H1 (cell line): ENCODE measurements at regions not wholly inside any gene's neighbourhood (a gene's known extent, or its start where the extent isn't known, plus 50 kb on each side); places are given as distances from the start of the nearest gene placed in this dataset.

Experiments
- CTCF ChIA-PET: fragments of 300-600 bp; sonication (Branson Sonifier 250); formaldehyde crosslinking; loops from one replicate; lab custom pipeline; 2021; ENCODE audit not compliant: partially characterized antibody; lab: Charles Lee
- POLR2A ChIA-PET: fragments of 300-600 bp; sonication (Branson Sonifier 250); formaldehyde crosslinking; loops from one replicate; lab custom pipeline; 2021; ENCODE audit warnings: inconsistent platforms; ENCODE audit not compliant: partially characterized antibody; lab: Charles Lee
- DNase-seq, 2 experiments: peaks; one replicate each; pipeline versions ENCODE4 v3.0.0 to v3.0.0-alpha.2; 2010 to 2022; ENCODE audit warnings: low spot score in 2 of 2, low read depth in 1 of 2, mixed read lengths in 1 of 2
- FAIRE-seq: peaks from 2 replicates; lab custom pipeline; 2011; peaks lifted over from hg19 to GRCh38; lab: Jason Lieb, UNC
- H2AFZ ChIP-seq: 2 replicates; pipeline ENCODE4 v1.8.1; 2012; ENCODE audit warnings: low read length, inconsistent platforms
- H2AK5ac ChIP-seq: 2 replicates; pipeline ENCODE4 v1.6.1; 2013; ENCODE audit warnings: low read depth, low read length
- H2BK120ac ChIP-seq: replicated peaks from 2 replicates; pipeline ENCODE3; 2013; ENCODE audit warnings: low read depth, low read length, inconsistent platforms
- H2BK12ac ChIP-seq: 2 replicates; pipeline ENCODE4 v1.6.1; 2013; ENCODE audit warnings: low read depth, low read length
- H2BK15ac ChIP-seq: 2 replicates; pipeline ENCODE4 v1.6.1; 2013; ENCODE audit warnings: low read length
- H2BK20ac ChIP-seq: 2 replicates; pipeline ENCODE4 v1.6.1; 2013; ENCODE audit warnings: low read length
- H2BK5ac ChIP-seq: 2 replicates; pipeline ENCODE4 v1.6.1; 2013; ENCODE audit warnings: low read depth, low read length
- H3K14ac ChIP-seq: 2 replicates; pipeline ENCODE4 v1.6.1; 2013; ENCODE audit warnings: inconsistent platforms; ENCODE audit not compliant: insufficient read length
- H3K18ac ChIP-seq: 2 replicates; pipeline ENCODE4 v1.6.1; 2013; ENCODE audit warnings: low read length; ENCODE audit errors: extremely low read depth
- H3K23ac ChIP-seq: 2 replicates; pipeline ENCODE4 v1.6.1; 2013; ENCODE audit warnings: inconsistent platforms; ENCODE audit not compliant: insufficient read length
- H3K23me2 ChIP-seq: 2 replicates; pipeline ENCODE4 v1.6.1; 2013; ENCODE audit warnings: low read depth, low read length
- H3K27ac ChIP-seq: 2 replicates; pipeline ENCODE4 v1.6.1; 2011; ENCODE audit warnings: low read depth, low read length, inconsistent platforms
- H3K27me3 ChIP-seq, 4 experiments: replicated peaks in 1 of 4; 1 replicate in 1 of 4; 2 replicates in 3 of 4; pipeline versions ENCODE4 v1.6.1 to v1.8.1; 2011 to 2013; ENCODE audit warnings: low read length in 3 of 4, mild to moderate bottlenecking in 3 of 4, inconsistent platforms in 2 of 4, mixed read lengths in 2 of 4, moderate library complexity in 1 of 4; ENCODE audit not compliant: control insufficient read depth in 3 of 4, insufficient read depth in 3 of 4; ENCODE audit errors: extremely low read depth in 1 of 4
- H3K36me3 ChIP-seq, 4 experiments: 2 replicates each; pipeline versions ENCODE4 v1.6.1 to v1.8.1; 2011 to 2013; ENCODE audit warnings: mild to moderate bottlenecking in 4 of 4, low read length in 3 of 4, moderate library complexity in 2 of 4, control low read depth in 1 of 4, inconsistent platforms in 1 of 4; ENCODE audit not compliant: insufficient read depth in 4 of 4, control insufficient read depth in 2 of 4
- H3K4ac ChIP-seq: replicated peaks from 2 replicates; pipeline ENCODE3; 2013; ENCODE audit warnings: low read length, low read depth, mixed read lengths, inconsistent platforms; ENCODE audit not compliant: insufficient read length
- H3K4me1 ChIP-seq, 4 experiments: replicated peaks in 1 of 4; 1 replicate in 1 of 4; 2 replicates in 3 of 4; pipeline versions ENCODE4 v1.6.1 to v1.8.1; 2011 to 2013; ENCODE audit warnings: low read length in 3 of 4, inconsistent platforms in 2 of 4, mixed read lengths in 1 of 4; ENCODE audit not compliant: insufficient read depth in 4 of 4, control insufficient read depth in 3 of 4
- H3K4me2 ChIP-seq, 2 experiments: 2 replicates each; pipeline versions ENCODE4 v1.6.1 to v1.8.1; 2011 to 2013; ENCODE audit warnings: low read depth in 2 of 2, low read length in 2 of 2, control low read depth in 1 of 2, inconsistent platforms in 1 of 2, mild to moderate bottlenecking in 1 of 2; ENCODE audit not compliant: insufficient read depth in 1 of 2
- H3K4me3 ChIP-seq, 4 experiments: fragments of 200-600, 300-600 bp in 1 of 4; sonication (generic), shearing (Covaris generic), sonication (Bioruptor Twin) in 1 of 4; 2 replicates each; pipeline versions ENCODE4 v1.5.1 to v1.8.1; 2011 to 2016; ENCODE audit warnings: low read length in 4 of 4, low read depth in 3 of 4, control low read depth in 2 of 4, inconsistent platforms in 2 of 4, mild to moderate bottlenecking in 2 of 4, mixed read lengths in 1 of 4, moderate library complexity in 1 of 4; ENCODE audit not compliant: insufficient read depth in 2 of 4; ENCODE audit errors: extremely low read depth in 1 of 4
- H3K56ac ChIP-seq: replicated peaks from 2 replicates; pipeline ENCODE3; 2013; ENCODE audit warnings: low read depth, mild to moderate bottlenecking, mixed read lengths, low read length, inconsistent platforms; ENCODE audit not compliant: insufficient read length
- H3K79me1 ChIP-seq: 2 replicates; pipeline ENCODE4 v1.6.1; 2013; ENCODE audit warnings: low read depth, low read length, control low read depth
- H3K79me2 ChIP-seq, 2 experiments: 2 replicates each; pipeline versions ENCODE4 v1.6.1 to v1.8.1; 2012 to 2013; ENCODE audit warnings: low read length in 2 of 2, mild to moderate bottlenecking in 2 of 2, inconsistent platforms in 1 of 2; ENCODE audit not compliant: insufficient read depth in 2 of 2, control insufficient read depth in 1 of 2
- H3K9ac ChIP-seq, 4 experiments: replicated peaks in 1 of 4; 1 replicate in 1 of 4; 2 replicates in 3 of 4; pipeline versions ENCODE4 v1.6.1 to v1.8.1; 2011 to 2013; ENCODE audit warnings: low read depth in 3 of 4, low read length in 3 of 4, control low read depth in 2 of 4, mild to moderate bottlenecking in 2 of 4, moderate library complexity in 2 of 4, inconsistent platforms in 1 of 4; ENCODE audit errors: extremely low read depth in 1 of 4
- H3K9me3 ChIP-seq, 2 experiments: 2 replicates each; pipeline versions ENCODE4 v1.6.1 to v1.8.1; 2012 to 2013; ENCODE audit warnings: mild to moderate bottlenecking in 2 of 2, moderate library complexity in 2 of 2, control low read depth in 1 of 2, inconsistent platforms in 1 of 2, low read depth in 1 of 2, low read length in 1 of 2, mixed read lengths in 1 of 2; ENCODE audit not compliant: insufficient read depth in 2 of 2
- H4K20me1 ChIP-seq, 2 experiments: replicated peaks in 1 of 2; 2 replicates each; pipeline versions ENCODE3 to v1.8.1; 2011 to 2013; ENCODE audit warnings: inconsistent platforms in 2 of 2, low read length in 2 of 2, mild to moderate bottlenecking in 1 of 2; ENCODE audit not compliant: insufficient read depth in 2 of 2, control insufficient read depth in 1 of 2
- H4K5ac ChIP-seq: 2 replicates; pipeline ENCODE4 v1.6.1; 2013; ENCODE audit warnings: low read length, low read depth, mixed read lengths, inconsistent platforms; ENCODE audit not compliant: insufficient read length
- H4K8ac ChIP-seq: 2 replicates; pipeline ENCODE4 v1.8.0; 2013; ENCODE audit warnings: mild to moderate bottlenecking, moderate library complexity, low read length, inconsistent platforms; ENCODE audit not compliant: insufficient read depth; ENCODE audit errors: extremely low read depth
- H4K91ac ChIP-seq: replicated peaks from 2 replicates; pipeline ENCODE3; 2013; ENCODE audit warnings: low read length, mixed read lengths, inconsistent platforms; ENCODE audit not compliant: insufficient read length
- HDAC6 ChIP-seq: IDR thresholded peaks from one replicate; pipeline ENCODE4 v1.7.1; 2012; ENCODE audit warnings: low read depth, mild to moderate bottlenecking, inconsistent platforms, low read length, moderate library complexity
- TAF1 ChIP-seq: IDR thresholded peaks from 2 replicates; pipeline ENCODE4 v1.6.1; 2011; ENCODE audit warnings: mild to moderate bottlenecking, low read depth, low read length
- WGBS, 2 experiments: shearing (Covaris generic) in 1 of 2; methylation state at CpG; one replicate each; pipeline versions ENCODE4 v1.1.6 to v1.1.7; 2013 to 2015; ENCODE audit warnings: low lambda C conversion rate in 2 of 2, mixed read lengths in 2 of 2, inconsistent platforms in 1 of 2, low coverage in 1 of 2, missing lambda C conversion rate in 1 of 2; ENCODE audit not compliant: insufficient replicate concordance in 2 of 2, insufficient coverage in 1 of 2, insufficient read length in 1 of 2; ENCODE audit errors: extremely low coverage in 1 of 2, missing lambda C conversion rate in 1 of 2; 5-methylcytosine and 5-hydroxymethylcytosine counted together
- TF ChIP-seq, protein P1 (sequence below): IDR thresholded peaks from 2 replicates; pipeline ENCODE4 v1.6.1; 2012; ENCODE audit warnings: inconsistent platforms

DNA sequence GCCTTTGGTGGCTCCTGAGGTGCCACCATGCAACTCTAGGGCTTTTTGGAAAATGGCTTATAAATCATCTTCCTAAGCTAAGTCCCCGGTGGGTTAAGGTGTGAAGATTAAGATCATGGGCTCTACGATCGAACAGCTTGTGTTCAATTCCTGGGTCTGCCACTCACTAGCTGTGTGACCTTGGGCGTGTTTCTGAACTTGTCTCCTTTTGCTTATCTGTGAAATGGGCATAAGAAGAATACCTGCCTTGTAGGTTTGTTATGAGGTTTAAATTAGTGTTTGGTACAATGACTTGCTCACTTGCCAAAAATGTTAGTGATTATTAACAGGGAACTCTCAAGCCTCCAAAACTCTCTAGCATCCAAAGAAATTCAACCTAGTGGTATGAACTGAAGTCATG lies 119.2 kb upstream of the PITX1 start:
- FAIRE-seq, result no peak
- H3K4me3 ChIP-seq, result no peak overlapping the region
- H3K4me2 ChIP-seq, result no peak overlapping the region
- no peak overlapping the region for H3K4ac ChIP-seq
- no peak overlapping the region for H4K91ac ChIP-seq
- no peak overlapping the region for H3K56ac ChIP-seq
- ChIA-PET POLR2A (no interaction called here), CTCF (interaction anchor here (1.0 kb wide), 1 partner anchor 13 kb away, joined by 3 read pairs; no protein-coding TSS in a partner anchor)
- no peak overlapping the region for H2BK20ac ChIP-seq
- no peak overlapping the region for H2AFZ ChIP-seq
- WGBS, 2 experiments, result 78% methylated on average over 4 of the region's 4 CpGs; no CpG with 5 or more reads in 1 of the 2 experiments
- no peak for TF ChIP-seq TAF1
- TF ChIP-seq, protein P1, sequence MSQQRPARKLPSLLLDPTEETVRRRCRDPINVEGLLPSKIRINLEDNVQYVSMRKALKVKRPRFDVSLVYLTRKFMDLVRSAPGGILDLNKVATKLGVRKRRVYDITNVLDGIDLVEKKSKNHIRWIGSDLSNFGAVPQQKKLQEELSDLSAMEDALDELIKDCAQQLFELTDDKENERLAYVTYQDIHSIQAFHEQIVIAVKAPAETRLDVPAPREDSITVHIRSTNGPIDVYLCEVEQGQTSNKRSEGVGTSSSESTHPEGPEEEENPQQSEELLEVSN, result no peak
- TF ChIP-seq HDAC6, result no peak
- no peak overlapping the region for H3K23ac ChIP-seq
- H3K9me3 ChIP-seq, result no peaks in the 10 kb centered on the region
- H2BK120ac ChIP-seq, result no peak overlapping the region
- no peak overlapping the region for H3K27ac ChIP-seq
- no peak overlapping the region for H2BK12ac ChIP-seq
- H3K79me2 ChIP-seq, result no peaks in the 10 kb centered on the region
- no peak overlapping the region for H3K14ac ChIP-seq
- H2AK5ac ChIP-seq, result no peak overlapping the region
- DNase-seq, result no peak
- H3K27me3 ChIP-seq, result no peaks in the 10 kb centered on the region; a peak in 1 of 7 replicates
- H2BK15ac ChIP-seq, result no peak overlapping the region
- no peak overlapping the region for H3K9ac ChIP-seq
- H3K79me1 ChIP-seq, result no peaks in the 10 kb centered on the region
- no peak overlapping the region for H2BK5ac ChIP-seq
- H3K23me2 ChIP-seq, result no peaks in the 10 kb centered on the region
- H4K20me1 ChIP-seq, result no peaks in the 10 kb centered on the region
- no peak overlapping the region for H4K5ac ChIP-seq
- H3K18ac ChIP-seq, result no peak overlapping the region
- no peak overlapping the region for H4K8ac ChIP-seq
- peaks cover 0 to 6% (median 3%) of the 10 kb centered on the region in 4 experiments; a peak in 4 of 7 replicates for H3K4me1 ChIP-seq
- no peaks in the 10 kb centered on the region for H3K36me3 ChIP-seq
